ENCODE measurements at regions not wholly inside any gene's neighbourhood (a gene's known extent, or its start where the extent isn't known, plus 50 kb on each side); places are given as distances from the start of the nearest gene placed in this dataset.
"Not testable (repeated sequence)": the region's sequence is repeated elsewhere in the genome, so short reads cannot be mapped to it uniquely, and the experiment has no call there.

DNA sequence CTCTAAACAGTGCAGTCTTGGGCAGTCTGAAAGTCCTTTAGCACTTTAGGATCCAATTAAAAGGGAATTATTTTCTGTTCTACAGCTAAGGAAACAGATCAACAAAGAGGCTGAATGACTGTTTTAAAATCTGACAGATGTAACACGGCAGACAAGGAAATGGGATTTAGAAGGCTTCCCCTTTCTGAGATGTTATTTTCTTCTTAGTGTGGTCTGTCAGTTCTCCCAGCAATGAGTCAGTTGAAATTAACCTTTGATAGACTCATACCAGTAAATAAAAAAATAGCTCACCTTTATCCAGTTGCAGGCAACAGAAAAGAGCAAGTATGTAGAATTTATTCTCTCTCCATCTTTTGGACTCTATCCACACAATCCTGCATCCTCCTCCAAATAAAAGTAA lies 98.1 kb downstream of the NEDD1 start:
- no peak for DNase-seq (ENCODE audit: low spot score)

DNA sequence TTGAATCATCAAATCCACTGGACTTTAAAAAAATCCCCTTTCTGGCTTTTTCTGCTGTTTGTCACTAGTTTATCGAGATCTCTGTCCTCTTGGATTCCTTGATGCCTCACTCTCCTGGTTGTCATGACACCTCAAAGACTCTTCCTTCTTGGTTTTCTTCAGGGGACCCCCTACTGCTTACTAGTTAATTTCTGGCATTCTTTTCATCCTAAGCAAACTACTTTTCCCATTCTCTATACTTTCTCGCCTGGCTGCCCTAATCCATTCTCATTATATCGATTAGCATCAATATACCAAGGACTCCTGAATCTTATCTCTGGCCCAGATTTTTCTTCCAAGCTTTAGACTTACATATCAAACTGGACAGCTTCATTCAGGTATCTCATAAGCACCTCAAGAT lies 98.6 kb downstream of the NEDD1 start:
- DNase-seq (ENCODE audit: low spot score) = no peak

DNA sequence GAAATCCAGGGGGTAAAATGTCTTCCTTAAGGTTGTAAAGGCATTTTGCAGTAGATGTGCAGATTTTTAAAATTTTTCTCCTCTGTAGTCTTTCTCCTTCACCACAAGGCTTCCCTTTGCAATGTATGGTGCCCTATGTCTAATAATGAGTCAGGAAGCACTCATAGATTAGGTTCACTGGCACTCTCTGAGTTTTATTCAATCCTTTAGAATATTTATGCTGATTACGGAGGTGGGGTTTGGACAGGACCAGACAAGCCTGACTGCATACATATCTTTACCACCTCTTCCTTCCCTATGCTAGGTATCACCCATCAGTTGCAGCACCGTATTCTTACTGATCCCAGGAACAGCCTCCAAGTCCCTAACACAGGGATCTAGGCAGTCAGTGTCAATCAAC lies 99.5 kb downstream of the NEDD1 start:
- DNase-seq (ENCODE audit: low spot score) = no peak

DNA sequence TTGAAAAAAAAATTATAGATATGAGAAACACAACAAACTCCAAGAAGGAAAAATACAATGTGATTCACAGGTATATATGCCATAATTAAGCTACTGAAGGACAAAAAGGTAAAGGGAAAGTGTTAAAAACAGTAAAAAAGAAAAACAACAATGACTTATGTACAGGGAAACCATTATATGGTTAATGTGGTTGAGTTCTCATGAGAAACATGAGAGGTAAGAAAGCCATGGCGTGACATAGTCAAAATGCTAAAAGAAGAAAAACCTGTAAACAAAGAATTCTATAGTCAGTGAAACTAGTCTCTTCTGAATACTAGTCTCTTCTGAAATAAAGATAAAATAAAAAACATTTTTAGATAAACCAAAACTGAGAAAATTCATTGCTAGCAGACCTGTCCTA lies 109.1 kb downstream of the NEDD1 start:
- DNase-seq (ENCODE audit: low spot score) = no peak

DNA sequence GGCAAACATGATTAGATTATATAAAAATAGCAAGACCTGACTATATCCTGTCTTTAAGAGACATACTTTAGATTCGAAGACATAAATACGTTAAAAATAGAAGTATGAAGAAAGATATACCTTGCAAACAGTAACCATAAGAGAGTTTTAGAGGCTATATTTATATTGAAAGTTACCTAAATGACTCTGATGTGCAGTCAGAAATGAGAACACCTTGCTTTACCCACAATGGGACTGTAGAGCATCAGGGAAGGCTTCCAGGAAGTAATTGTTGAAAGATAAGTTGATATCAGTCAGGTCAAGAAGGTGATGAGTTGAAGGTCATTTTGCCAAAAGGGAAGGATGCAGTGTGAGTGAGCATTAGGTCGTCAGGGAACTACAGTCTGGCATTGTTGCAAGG lies 110.2 kb downstream of the NEDD1 start:
- DNase-seq (ENCODE audit: low spot score) = no peak

DNA sequence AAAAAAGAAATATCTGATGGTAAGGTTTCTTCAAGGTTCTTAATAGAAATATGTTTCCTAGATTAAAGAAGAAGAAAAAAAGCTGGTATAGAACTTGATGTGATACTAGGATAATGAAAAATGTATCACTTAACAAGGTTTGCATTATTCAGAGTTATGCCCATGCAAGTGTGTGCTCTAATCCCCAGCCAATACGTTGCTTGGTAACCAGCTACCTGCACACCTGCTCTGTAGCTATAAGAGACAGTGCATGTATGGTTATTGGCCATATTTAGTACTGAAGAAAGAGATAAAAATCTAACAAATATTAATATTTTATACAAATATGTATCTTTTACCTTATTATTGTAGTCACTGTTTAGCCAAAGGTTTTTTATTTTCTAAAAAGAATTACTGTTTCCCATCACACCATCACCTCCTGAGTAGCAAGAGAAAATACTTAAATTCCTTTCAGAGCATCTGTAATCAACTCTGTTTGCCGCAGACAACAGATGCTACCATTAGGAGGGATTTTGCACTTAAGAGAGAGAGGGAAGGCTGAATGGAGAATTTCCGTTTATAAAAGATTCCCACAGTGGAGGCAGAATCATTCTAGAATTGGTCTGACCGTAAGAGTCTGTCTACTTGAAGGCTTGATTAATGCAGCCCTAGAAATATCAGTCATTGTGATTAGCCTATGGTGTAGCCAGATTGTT lies 115.6 kb downstream of the NEDD1 start:
- no peak for DNase-seq (ENCODE audit: low spot score)

DNA sequence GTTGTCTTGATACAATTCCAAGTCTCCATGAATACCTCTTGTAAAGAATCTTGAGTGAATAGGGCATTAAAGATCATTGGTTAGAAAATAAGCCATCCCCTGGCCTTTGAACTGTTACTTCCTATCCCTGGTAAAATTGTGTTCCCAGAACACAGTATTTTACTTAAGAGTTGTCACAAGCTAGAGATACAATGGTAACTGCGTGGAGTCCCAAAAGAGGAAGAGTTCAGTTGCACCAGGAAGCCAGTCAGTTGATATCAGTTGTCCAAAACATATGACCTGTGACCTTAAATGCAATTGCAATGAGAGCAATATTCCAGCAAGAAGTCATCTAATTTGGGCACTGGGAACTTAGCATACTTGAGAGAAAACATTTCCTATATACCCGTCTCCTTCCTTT lies 117.3 kb downstream of the NEDD1 start:
- no peak for DNase-seq (ENCODE audit: low spot score)

DNA sequence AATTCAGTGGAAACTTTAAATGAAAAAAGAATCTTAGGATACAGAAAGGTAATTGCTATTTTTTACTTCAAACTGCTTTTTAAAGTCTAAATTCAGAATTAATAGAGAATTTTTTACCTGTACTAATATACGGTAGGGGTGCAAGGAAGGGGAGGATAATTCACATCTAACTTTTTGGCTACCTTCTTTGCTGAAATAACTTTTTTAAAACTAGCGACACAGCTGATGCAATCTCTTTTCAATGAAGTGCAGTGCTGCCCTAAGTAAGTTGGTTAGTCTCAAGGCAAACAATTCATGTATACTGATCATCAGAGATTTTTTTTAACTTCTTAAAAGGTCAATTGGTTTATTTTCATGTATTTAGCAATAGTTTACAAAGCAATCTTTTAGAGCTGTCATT lies 119.8 kb downstream of the NEDD1 start:
- no peak for DNase-seq (ENCODE audit: low spot score)

DNA sequence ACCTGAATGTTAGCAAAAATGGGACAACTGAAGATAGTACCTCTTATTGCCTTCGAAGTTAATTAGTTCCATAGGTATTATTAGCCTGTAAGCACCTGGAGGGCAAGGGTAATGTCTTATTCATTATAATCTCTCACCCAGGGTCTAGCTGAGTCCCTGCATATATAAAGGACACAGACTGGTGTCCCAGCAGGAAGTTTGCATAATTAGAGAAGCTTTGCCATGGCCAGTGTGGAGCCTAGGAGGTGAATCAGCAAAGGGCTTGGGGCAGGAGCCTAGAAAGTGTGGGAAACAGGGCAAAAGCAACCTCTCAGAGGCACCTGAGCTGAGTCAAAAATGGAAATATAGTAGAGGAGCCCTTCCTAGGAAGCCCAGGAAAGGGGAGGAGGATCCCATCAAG lies 120.4 kb downstream of the NEDD1 start:
- no peak for DNase-seq (ENCODE audit: low spot score)

DNA sequence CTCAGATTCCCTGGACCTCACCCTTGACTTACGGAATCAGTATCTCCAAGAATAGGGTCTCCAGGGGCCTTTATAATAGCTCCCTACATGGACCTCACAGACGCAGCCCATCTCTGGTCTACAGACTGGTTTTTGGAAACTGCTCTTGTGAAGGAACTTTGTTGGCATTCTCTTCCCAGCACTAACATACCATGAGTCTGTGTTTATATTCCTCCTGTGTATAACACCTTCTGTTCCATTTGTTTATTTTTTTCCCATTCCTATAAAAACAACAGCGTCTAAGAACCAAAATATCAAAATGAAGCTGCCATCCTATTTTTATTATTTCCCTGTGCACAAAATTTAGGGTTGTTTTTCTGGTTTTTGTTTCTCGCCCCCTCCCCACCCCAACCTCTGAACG lies 131.1 kb downstream of the NEDD1 start:
- DNase-seq (ENCODE audit: low spot score) = no peak

DNA sequence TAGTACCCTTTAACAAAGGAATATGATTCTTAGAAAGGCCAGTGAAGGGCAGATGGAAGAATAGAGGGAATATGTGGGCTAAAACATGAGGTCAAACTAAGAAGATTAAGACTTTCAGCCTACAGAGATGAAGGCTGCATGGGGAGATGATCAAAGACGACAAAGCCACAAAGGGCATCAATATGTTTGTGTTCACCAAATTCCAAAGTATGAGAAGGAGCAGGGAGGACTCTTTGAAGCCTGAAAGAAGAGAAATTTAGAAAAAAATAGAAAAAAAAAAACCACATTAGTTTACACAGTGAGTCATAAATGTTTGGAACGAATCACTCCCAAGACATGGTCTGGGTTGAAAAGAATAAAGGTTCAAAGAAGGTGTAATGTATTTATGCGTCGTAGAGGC lies 131.8 kb downstream of the NEDD1 start:
- no peak for DNase-seq (ENCODE audit: low spot score)

DNA sequence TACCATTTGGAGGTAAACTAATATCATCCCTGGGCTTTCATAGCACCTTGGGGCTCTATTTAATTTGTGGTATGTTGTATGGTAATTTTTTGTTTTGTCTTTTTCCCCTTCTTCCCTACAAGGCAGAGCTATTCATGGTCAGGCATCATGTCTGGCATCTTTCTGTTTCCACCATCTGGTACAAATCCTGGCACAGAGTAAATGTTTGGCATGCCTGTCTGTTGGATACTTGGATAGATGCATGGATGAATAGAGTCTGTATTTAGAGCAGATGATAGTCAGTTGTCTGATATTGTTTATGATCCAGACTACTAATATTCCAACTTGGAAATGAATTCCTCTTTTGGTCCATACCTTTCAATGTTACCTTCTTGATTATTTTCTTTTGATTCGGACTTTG lies 139.8 kb downstream of the NEDD1 start:
- DNase-seq (ENCODE audit: low spot score) = no peak

DNA sequence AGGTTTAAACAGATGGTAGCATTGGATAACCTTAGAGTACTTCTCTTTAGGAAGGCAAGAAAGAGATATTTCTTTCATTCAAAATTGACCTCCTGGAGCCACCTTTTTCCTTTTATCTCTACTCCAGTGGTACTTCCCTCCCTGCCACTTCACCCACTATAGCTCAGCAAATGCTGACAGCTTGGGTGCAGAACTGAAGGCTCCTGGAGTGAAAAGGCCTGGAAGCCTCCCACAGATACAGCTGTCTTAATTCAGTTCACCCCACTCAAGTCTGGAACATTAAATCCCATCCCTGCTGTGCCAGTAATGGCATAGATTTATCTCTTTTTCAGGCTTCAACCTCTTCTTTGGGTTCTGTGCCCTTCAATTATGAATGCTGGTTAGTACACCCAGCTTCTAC lies 140.3 kb downstream of the NEDD1 start:
- DNase-seq (ENCODE audit: low spot score) = no peak

DNA sequence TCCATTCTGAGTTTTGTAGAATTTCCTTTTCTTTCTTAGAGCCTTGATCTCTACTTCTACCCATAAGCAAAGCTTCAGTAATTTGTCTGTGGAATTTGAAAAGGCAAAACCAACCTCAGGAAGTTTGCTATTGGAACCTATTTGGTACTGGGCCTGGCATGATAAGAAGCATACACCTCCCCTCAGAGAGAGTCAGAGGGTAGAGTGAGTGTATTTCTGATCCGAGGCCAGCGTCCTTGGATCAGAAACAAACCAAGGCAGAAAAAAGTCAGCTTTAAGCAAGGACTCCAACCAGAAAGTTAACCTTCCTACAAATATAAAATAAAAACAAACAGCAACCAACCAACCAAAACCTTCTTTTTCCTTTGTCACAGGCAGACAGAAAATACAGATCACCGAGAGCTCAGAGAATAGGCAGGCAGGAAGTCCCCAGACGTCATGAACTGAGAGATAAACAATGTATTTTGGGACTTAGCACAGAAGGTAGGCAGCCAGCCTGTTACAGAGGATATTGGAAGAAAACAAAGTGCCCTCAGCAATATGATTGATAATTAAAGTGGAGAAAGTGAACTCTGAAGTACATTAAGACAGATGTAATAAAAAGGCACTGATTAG lies 141.5 kb downstream of the NEDD1 start:
- DNase-seq (ENCODE audit: low spot score) = no peak

DNA sequence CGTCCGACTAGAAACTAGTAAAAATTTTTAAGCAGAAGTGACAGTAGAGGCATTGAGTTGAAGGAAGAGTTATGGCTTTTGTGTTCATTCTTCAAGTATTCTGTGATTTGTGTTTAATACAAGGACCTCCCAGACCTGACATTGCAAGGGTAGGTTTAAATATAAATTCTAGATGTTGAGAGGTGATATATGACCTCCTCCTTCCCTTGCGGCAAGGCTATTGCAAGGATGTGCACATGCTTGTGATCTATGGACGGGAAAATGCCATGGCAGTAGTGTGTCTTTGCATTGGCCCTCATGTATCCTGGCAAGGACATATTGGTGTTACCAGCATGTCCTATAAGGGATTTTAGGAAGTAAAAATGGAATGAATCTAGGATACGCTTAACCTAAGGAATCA lies 143.5 kb downstream of the NEDD1 start:
- DNase-seq (ENCODE audit: low spot score) = no peak

DNA sequence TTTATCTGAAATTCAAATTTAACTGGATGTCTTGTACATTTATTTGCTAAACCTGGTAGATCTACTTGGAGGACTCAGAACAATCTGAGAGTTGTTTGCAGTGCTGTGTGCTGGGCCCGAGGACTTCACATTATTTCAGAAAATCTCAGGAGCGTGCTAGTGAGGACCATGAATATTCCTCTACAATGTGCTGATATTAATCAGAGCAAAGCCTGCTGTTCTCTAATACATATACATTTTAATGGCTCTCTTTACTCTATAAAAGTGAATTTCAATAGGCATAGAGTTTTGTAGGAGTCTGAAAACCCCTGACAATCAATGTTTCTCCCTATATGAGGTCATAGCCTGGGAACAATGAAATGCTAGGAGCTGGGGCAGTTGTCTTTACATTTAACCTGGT lies 144.3 kb downstream of the NEDD1 start:
- no peak for DNase-seq (ENCODE audit: low spot score)

DNA sequence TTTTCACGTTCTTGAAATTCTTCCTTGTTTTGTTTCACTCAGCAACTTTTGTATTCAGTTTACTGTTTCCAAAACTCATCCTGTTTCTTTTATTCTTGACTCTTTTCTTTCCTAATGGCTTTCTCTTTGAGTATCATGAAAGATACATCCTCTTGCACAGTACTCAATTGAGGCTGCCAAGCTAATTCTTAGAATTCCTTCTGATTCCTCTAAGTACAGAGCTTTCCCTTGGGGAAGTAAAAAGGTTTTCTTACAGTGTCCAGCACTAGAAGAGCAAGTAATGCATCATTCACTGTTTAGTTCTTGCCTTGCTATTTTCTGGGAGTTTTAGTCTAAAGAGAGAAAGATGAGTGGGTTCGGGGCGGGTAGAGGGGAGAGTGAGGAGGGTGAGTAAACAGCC lies 154.1 kb downstream of the NEDD1 start:
- no peak for DNase-seq (ENCODE audit: low spot score)

DNA sequence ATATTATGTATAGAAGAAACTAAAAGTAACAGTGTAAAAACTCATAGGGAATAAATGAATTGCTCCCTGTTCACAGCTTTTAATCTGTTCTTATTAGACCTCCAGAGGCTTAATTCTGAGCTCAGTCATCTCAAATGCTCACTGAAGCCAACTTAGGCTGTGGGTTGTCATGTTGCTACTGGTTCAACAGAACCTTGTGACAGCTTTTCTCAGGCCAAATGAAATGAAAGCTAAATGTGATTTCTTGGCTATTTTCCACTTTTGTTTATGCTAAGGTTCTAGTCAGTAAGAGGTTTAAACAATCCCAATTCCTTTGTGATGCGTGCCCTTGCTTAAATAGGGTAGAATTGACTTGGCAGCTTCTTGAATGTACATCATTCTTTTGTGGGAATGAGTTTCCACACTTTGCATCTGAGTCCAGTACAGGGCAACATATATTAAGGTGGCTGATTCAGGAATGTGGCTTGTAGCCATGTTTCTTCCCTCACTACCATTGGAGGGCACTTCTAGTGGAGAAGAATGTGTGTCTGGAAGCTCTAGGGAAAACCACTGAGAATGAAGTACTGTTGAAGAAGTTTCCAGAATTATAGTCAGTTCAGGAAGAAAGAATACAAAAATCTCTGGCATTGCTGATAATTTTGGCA lies 156.4 kb downstream of the NEDD1 start:
- no peak for DNase-seq (ENCODE audit: low spot score)

DNA sequence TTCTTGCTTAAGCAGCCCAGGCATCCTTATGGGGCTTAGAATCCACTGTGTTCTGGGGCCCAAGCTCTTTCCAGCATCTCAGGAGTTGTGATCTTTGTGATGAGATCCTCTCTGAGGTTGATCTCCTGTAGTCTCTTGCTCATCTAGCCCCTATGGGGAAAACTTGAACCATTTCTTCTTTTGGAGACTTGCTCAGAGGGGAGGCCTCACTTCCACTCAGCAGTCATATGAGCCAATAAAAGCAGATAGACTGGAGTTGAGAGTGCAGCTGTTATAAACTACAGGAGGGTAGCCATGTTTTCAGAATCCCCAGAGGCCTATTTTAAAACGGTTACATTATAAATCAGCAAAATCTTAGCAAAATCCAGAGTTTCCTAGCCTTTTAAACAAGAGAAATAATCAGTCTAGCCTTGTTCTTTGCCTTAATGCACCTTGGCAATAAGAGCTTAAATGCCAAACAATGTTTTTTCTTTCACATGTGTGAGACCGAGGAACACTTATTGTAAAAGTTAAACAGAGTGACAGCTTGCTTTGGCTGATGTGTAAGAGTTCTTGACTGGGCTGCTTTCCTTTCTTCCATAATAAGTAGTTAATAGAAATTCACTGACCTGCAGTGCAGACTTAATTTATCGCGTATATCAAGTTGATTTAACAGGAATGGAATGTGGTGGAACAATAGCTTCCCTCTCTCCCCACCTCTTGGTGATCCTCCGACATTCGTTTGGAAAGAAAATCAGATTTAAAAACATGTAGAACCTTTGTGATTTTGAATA lies 168.3 kb downstream of the NEDD1 start:
- no peak for DNase-seq (ENCODE audit: low spot score)

DNA sequence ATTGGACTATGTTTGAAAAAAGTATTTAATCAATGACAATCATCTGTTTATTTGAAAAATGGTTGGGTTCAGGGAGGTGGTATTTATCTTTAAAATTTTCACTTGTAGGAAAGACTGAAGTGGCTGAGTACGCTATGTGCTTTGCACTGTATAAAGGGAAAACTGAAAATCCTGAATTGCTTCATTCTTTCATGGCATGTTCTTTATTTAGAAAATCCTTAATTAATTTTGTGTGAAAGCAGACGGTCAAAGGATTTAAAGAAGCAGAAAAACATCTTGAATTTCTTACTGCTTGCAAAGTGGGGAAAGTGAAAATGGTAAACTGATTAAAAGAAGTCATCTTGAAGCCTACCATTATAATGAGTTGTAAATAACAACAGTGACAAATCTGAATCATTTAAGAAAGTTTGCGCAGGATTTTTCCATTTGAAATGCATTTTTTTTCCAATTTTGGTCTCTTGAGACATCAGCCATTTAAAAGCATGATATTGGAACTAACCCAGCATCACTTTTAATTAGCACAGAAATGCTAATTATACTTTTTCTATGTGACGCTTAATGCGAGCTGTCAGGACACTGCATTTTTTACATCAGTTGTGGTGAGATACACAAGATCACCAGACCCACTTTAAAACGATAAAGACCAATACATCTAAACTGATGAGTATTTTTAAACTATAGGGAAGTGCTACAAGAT lies 169.0 kb downstream of the NEDD1 start:
- no peak for DNase-seq (ENCODE audit: low spot score)

DNA sequence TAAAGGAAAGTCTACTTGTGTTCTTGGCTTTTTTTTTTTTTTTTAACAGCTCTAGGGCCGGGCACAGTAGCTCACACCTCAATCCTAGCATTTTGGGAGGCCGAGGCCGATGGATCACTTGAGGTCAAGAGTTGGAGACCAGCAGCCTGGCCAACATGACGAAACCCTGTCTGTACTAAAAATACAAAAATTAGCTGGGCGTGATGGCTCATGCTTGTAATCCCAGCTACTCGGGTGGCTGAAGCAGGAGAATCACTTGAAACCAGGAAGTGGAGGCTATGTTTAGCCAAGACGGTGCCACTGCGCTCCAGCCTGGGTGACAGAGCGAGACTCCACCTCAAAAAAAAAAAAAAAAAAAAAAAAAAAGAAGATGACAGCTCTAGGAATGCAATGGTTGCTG lies 169.9 kb downstream of the NEDD1 start:
- not testable (repeated sequence) for DNase-seq (ENCODE audit: low spot score)

DNA sequence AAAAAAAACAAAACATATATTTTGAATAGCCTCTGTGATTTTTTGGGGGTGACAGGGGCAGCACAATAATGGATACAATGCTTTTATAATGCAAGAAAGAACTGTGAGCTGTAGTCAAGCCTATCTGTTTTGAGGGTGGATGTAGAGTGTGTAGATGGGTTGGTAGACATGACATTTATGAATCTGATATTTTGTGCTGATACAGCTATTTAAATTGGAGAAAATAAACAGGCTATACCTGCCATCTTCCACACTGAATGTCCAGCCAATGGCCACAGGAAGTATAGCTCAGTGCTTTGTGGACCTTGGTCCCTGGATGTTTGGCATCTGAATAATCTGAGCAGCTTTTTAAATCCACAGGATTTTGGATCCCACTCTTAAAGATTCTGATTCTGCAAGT lies 175.0 kb downstream of the NEDD1 start:
- no peak for DNase-seq (ENCODE audit: low spot score)
